Endothelial cell of umbilical vein (primary cell): ENCODE measurements at regions not wholly inside any gene's neighbourhood (a gene's known extent, or its start where the extent isn't known, plus 50 kb on each side); places are given as distances from the start of the nearest gene placed in this dataset.

Experiments used
- BruUV-seq: library from RNA; stranded (reverse); fragments of 400-500 nt; replicated peaks from 2 replicates; lab custom pipeline; 2021; lab: Mats Ljungman, UMichigan
- CTCF ChIA-PET: fragments of 300-600, 350-600 bp; sonication (Branson Sonifier 250); formaldehyde crosslinking; loops from one replicate; lab custom pipeline; 2021; ENCODE audit warnings: antibody characterized with exemption, inconsistent platforms; lab: Charles Lee
- POLR2A ChIA-PET: fragments of 300-600, 350-600 bp; sonication (Branson Sonifier 250); formaldehyde crosslinking; loops from one replicate; lab custom pipeline; 2021; ENCODE audit warnings: antibody characterized with exemption, inconsistent platforms; lab: Charles Lee
- DNase-seq: peaks from one replicate; pipeline ENCODE4 v3.0.0-alpha.2; 2011; ENCODE audit warnings: low read depth, low spot score
- FAIRE-seq: peaks from 2 replicates; lab custom pipeline; 2011; peaks lifted over from hg19 to GRCh38; lab: Jason Lieb, UNC
- H2AFZ ChIP-seq: 2 replicates; pipeline ENCODE4 v1.6.0; 2012; ENCODE audit warnings: low read depth, low read length, control low read depth, inconsistent platforms
- H3K27ac ChIP-seq: 2 replicates; pipeline ENCODE4 v1.5.1; 2011; ENCODE audit warnings: low read depth, mild to moderate bottlenecking, control low read depth, low read length, moderate library complexity; ENCODE audit not compliant: insufficient read depth
- H3K27me3 ChIP-seq, 2 experiments: 2 replicates each; pipeline versions ENCODE4 v1.6.0 to v1.6.1; 2011; ENCODE audit warnings: low read length in 2 of 2, mixed read lengths in 1 of 2; ENCODE audit not compliant: control insufficient read depth in 2 of 2, insufficient read depth in 2 of 2
- H3K36me3 ChIP-seq, 2 experiments: 2 replicates in 1 of 2; 3 replicates in 1 of 2; pipeline ENCODE4 v1.5.1; 2011; ENCODE audit warnings: low read length in 2 of 2, mild to moderate bottlenecking in 1 of 2, moderate library complexity in 1 of 2; ENCODE audit not compliant: control insufficient read depth in 2 of 2, insufficient read depth in 2 of 2; ENCODE audit errors: extremely low read depth in 1 of 2
- H3K4me1 ChIP-seq: 3 replicates; pipeline ENCODE4 v1.5.1; 2011; ENCODE audit warnings: mild to moderate bottlenecking, low read length; ENCODE audit not compliant: control insufficient read depth, insufficient read depth; ENCODE audit errors: extremely low read depth
- H3K4me2 ChIP-seq: 2 replicates; pipeline ENCODE4 v1.6.1; 2011; ENCODE audit warnings: low read length, control low read depth, mixed read lengths; ENCODE audit not compliant: insufficient read depth
- H3K4me3 ChIP-seq, 3 experiments: fragments of 200-600 bp in 1 of 3; sonication (generic), shearing (Covaris generic) in 1 of 3; replicated peaks in 1 of 3; 2 replicates each; pipeline ENCODE4 v1.5.1; 2011 to 2016; ENCODE audit warnings: control low read depth in 3 of 3, low read length in 3 of 3, mild to moderate bottlenecking in 2 of 3, inconsistent platforms in 1 of 3, low read depth in 1 of 3, moderate library complexity in 1 of 3; ENCODE audit not compliant: insufficient read depth in 1 of 3
- H3K79me2 ChIP-seq: 2 replicates; pipeline ENCODE4 v1.6.0; 2012; ENCODE audit warnings: low read length, inconsistent platforms; ENCODE audit not compliant: control insufficient read depth, insufficient read depth
- H3K9ac ChIP-seq: replicated peaks from 2 replicates; pipeline ENCODE3; 2011; ENCODE audit warnings: low read length, control low read depth; ENCODE audit not compliant: insufficient read depth; ENCODE audit errors: extremely low read depth
- H3K9me1 ChIP-seq: replicated peaks from 3 replicates; pipeline ENCODE4 v1.6.0; 2011; ENCODE audit warnings: mild to moderate bottlenecking, low read length; ENCODE audit not compliant: control insufficient read depth, insufficient read depth; ENCODE audit errors: extremely low read depth
- H3K9me3 ChIP-seq: replicated peaks from 2 replicates; pipeline ENCODE4 v1.5.1; 2012; ENCODE audit warnings: low read length, inconsistent platforms; ENCODE audit not compliant: control insufficient read depth, insufficient read depth
- H4K20me1 ChIP-seq: replicated peaks from 2 replicates; pipeline ENCODE3; 2011; ENCODE audit warnings: mild to moderate bottlenecking, low read length; ENCODE audit not compliant: control insufficient read depth, insufficient read depth; ENCODE audit errors: extremely low read depth
- CTCF ChIP-seq, 2 donors: IDR thresholded peaks; 1 replicate in 1 of 2; 2 replicates in 1 of 2; pipeline ENCODE4 v1.5.1; 2011; ENCODE audit warnings: low read length in 2 of 2, mild to moderate bottlenecking in 2 of 2, moderate library complexity in 2 of 2, control low read depth in 1 of 2, inconsistent platforms in 1 of 2, low read depth in 1 of 2; ENCODE audit not compliant: insufficient read depth in 1 of 2; ENCODE audit errors: extremely low read depth in 1 of 2
- EZH2 ChIP-seq: IDR thresholded peaks from 2 replicates; pipeline ENCODE4 v1.6.1; 2012; ENCODE audit warnings: borderline replicate concordance, low read depth, mild to moderate bottlenecking, moderate library complexity, low read length, inconsistent platforms; ENCODE audit not compliant: severe bottlenecking
- GATA2 ChIP-seq: IDR thresholded peaks from 2 replicates; pipeline ENCODE4 v1.7.0; 2011; ENCODE audit warnings: low read depth, mild to moderate bottlenecking, moderate library complexity, mixed read lengths, low read length; ENCODE audit not compliant: insufficient read length, insufficient read depth
- MYC ChIP-seq: IDR thresholded peaks from one replicate; pipeline ENCODE4 v1.6.1; 2011; ENCODE audit warnings: mild to moderate bottlenecking, low read depth, low read length
- dilution Hi-C: fragments of 300-500 bp; cut with MboI; formaldehyde crosslinking; loops from one replicate; pipeline ENCODE4 v1.15.0; 2019; ENCODE audit warnings: low sequenced_read_pairs; ENCODE audit not compliant: extremely low pct_ligation_motif_present
- intact Hi-C: fragments of 100-400 bp; cut with micrococcal nuclease; formaldehyde crosslinking; loops from one replicate; pipeline ENCODE4 v1.10.0; 2022
- TF ChIP-seq, protein P1 (sequence below): IDR thresholded peaks from 2 replicates; pipeline ENCODE4 v1.6.1; 2011; ENCODE audit not compliant: insufficient read depth, insufficient read length

GRCh38 chr1:81270051-81270450 lies 530.7 kb upstream of the ADGRL2 start:
- H3K4me1 ChIP-seq, result no peaks in the 10 kb centered on the region
- no peak overlapping the region for H2AFZ ChIP-seq
- H3K79me2 ChIP-seq, result no peaks in the 10 kb centered on the region
- H3K9ac ChIP-seq, result no peak overlapping the region
- H3K4me2 ChIP-seq, result no peak overlapping the region
- H3K9me3 ChIP-seq, result no peaks in the 10 kb centered on the region
- H3K27me3 ChIP-seq, result peaks cover 0 to 2% of the 10 kb centered on the region in 2 experiments
- intact Hi-C loops, result no loop called here
- no peak for TF ChIP-seq GATA2
- no peaks in the 10 kb centered on the region for H3K9me1 ChIP-seq
- dilution Hi-C loops, result no loop called here
- DNase-seq (no peak), FAIRE-seq (no peak)
- CTCF ChIA-PET, result no interaction called here
- H4K20me1 ChIP-seq, result no peaks in the 10 kb centered on the region
- POLR2A ChIA-PET, result no interaction called here
- no peaks in the 10 kb centered on the region for H3K36me3 ChIP-seq
- BruUV-seq, result no TSS peak
- no peak overlapping the region for H3K4me3 ChIP-seq
- H3K27ac ChIP-seq, result no peak overlapping the region

DNA sequence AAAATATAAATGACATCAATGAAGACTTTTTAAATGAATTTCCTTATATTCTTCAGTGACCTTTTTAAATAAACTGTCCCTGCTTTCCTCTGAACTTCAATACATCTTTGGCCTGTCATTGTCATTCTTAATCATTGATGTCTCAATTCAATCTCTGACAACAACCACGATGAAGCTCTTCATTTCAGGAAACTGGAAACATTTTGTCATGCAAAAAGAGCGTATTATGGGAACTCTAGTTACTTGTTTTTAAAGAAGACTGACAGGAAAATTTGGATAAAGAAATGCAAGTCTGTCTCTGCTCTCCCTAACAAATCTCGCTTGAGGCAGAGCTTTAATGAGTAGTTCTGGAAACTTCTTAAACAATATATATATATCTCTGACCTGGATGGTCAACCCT lies 535.8 kb upstream of the ADGRL2 start:
- Histone ChIP-seq H3K79me2 (no peaks in the 10 kb centered on the region), H3K4me3 (no peak overlapping the region), H3K27ac (no peak overlapping the region), H2AFZ (no peak overlapping the region), H3K27me3 (peaks cover 0 to 2% of the 10 kb centered on the region in 2 experiments), H3K36me3 (no peaks in the 10 kb centered on the region), H4K20me1 (no peaks in the 10 kb centered on the region), H3K9me3 (no peaks in the 10 kb centered on the region), H3K4me2 (no peak overlapping the region), H3K9ac (no peak overlapping the region), H3K9me1 (no peaks in the 10 kb centered on the region), H3K4me1 (no peaks in the 10 kb centered on the region)
- no peak for DNase-seq
- FAIRE-seq, result no peak
- BruUV-seq, result no TSS peak
- ChIA-PET CTCF (interaction anchor here (1.3 to 1.4 kb wide), 2 partner anchors 10 to 26 kb away, joined by 3 read pairs; no protein-coding TSS in a partner anchor), POLR2A (no interaction called here)
- TF ChIP-seq, protein P1, sequence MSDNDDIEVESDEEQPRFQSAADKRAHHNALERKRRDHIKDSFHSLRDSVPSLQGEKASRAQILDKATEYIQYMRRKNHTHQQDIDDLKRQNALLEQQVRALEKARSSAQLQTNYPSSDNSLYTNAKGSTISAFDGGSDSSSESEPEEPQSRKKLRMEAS, result no peak
- TF ChIP-seq MYC (no peak), EZH2 (no peak), CTCF (IDR thresholded peaks at IDR 0.05; ENCODE audit: extremely low read depth in 1 of 2, insufficient read depth in 1 of 2, low read depth in 1 of 2, low read length in 2 of 2) (no peak), GATA2 (no peak)
- intact Hi-C loops, result no loop called here
- dilution Hi-C loops, result no loop called here
